ENCODE measurements at regions not wholly inside any gene's neighbourhood (a gene's known extent, or its start where the extent isn't known, plus 50 kb on each side); places are given as distances from the start of the nearest gene placed in this dataset.

GRCh38 chr1:242710847-242711246 lies 186.3 kb upstream of the PLD5 start:
- Histone ChIP-seq H3K79me2 (ENCODE audit: low read depth) (no peaks in the 10 kb centered on the region), H3K27me3 (no peaks in the 10 kb centered on the region), H3K4me3 (no peak overlapping the region), H4K20me1 (ENCODE audit: low read depth) (no peaks in the 10 kb centered on the region), H3K4me2 (no peak overlapping the region), H3K36me3 (no peaks in the 10 kb centered on the region), H3K4me1 (no peaks in the 10 kb centered on the region), H3K9me3 (ENCODE audit: low read depth) (no peaks in the 10 kb centered on the region), H2AFZ (replicated peaks) (no peak overlapping the region), H3K9ac (no peak overlapping the region), H3F3A (ENCODE audit: low read depth) (no peaks in the 10 kb centered on the region), H3K27ac (no peak overlapping the region)
- H3K27ac Mint-ChIP-seq: no peak overlapping the region
- no peak overlapping the region for H3K4me3 Mint-ChIP-seq
- no peak for DNase-seq (ENCODE audit: low spot score)
- TF ChIP-seq CTCF (IDR thresholded peaks at IDR 0.05) (no peak), EZH2 (IDR thresholded peaks at IDR 0.05) (no peak)
- peaks cover 5% of the 10 kb centered on the region for H3K4me1 Mint-ChIP-seq
- H3K36me3 Mint-ChIP-seq: no peaks in the 10 kb centered on the region
- H3K9me3 Mint-ChIP-seq: peaks cover 4% of the 10 kb centered on the region
- peaks cover 2% of the 10 kb centered on the region for H3K27me3 Mint-ChIP-seq (ENCODE audit: insufficient read depth, low read depth)

- no peak overlapping the region for H3K27ac Mint-ChIP-seq
- H3F3A ChIP-seq (ENCODE audit: low read depth): no peaks in the 10 kb centered on the region
- H3K4me1 ChIP-seq: no peaks in the 10 kb centered on the region
- no peak overlapping the region for H3K27ac ChIP-seq
- no peak for DNase-seq (ENCODE audit: low spot score)
- peaks cover 2% of the 10 kb centered on the region for H3K27me3 Mint-ChIP-seq (ENCODE audit: insufficient read depth, low read depth)
- peaks cover 5% of the 10 kb centered on the region for H3K4me1 Mint-ChIP-seq
- H3K4me2 ChIP-seq: no peak overlapping the region
- no peak for TF ChIP-seq EZH2 (IDR thresholded peaks at IDR 0.05)
- no peak for TF ChIP-seq CTCF (IDR thresholded peaks at IDR 0.05)
- no peaks in the 10 kb centered on the region for H3K9me3 ChIP-seq (ENCODE audit: low read depth)
- H3K9ac ChIP-seq: no peak overlapping the region
- H3K36me3 ChIP-seq: no peaks in the 10 kb centered on the region
- no peaks in the 10 kb centered on the region for H4K20me1 ChIP-seq (ENCODE audit: low read depth)
- no peak overlapping the region for H3K4me3 ChIP-seq
- peaks cover 4% of the 10 kb centered on the region for H3K9me3 Mint-ChIP-seq
- no peak overlapping the region for H3K4me3 Mint-ChIP-seq
- no peaks in the 10 kb centered on the region for H3K27me3 ChIP-seq
- H3K79me2 ChIP-seq (ENCODE audit: low read depth): no peaks in the 10 kb centered on the region
- no peak overlapping the region for H2AFZ ChIP-seq (replicated peaks)
- H3K36me3 Mint-ChIP-seq: no peaks in the 10 kb centered on the region
Observed at GRCh38 chr1:242710286-242710685, 185.8 kb upstream of the PLD5 start.

GRCh38 chr1:242703467-242703866 lies 179.0 kb upstream of the PLD5 start:
- H3K9me3 Mint-ChIP-seq: no peaks in the 10 kb centered on the region
- no peak overlapping the region for H3K4me3 Mint-ChIP-seq
- peaks cover 1% of the 10 kb centered on the region for H3K4me1 Mint-ChIP-seq
- no peak overlapping the region for H3K9ac ChIP-seq
- H3K4me2 ChIP-seq: no peak overlapping the region
- no peak overlapping the region for H3K4me3 ChIP-seq
- no peaks in the 10 kb centered on the region for H3K36me3 Mint-ChIP-seq
- no peak for DNase-seq (ENCODE audit: low spot score)
- no peaks in the 10 kb centered on the region for H4K20me1 ChIP-seq (ENCODE audit: low read depth)
- H3K27ac Mint-ChIP-seq: no peak overlapping the region
- TF ChIP-seq EZH2 (IDR thresholded peaks at IDR 0.05): no peak
- TF ChIP-seq EZH2phosphoT487 (IDR thresholded peaks at IDR 0.05): no peak
- no peak for TF ChIP-seq CTCF (IDR thresholded peaks at IDR 0.05)
- no peaks in the 10 kb centered on the region for H3K9me3 ChIP-seq (ENCODE audit: low read depth)
- no peaks in the 10 kb centered on the region for H3K27me3 Mint-ChIP-seq (ENCODE audit: insufficient read depth, low read depth)
- no peak overlapping the region for H2AFZ ChIP-seq (replicated peaks)
- no peaks in the 10 kb centered on the region for H3K4me1 ChIP-seq
- no peak overlapping the region for H3K27ac ChIP-seq
- no peaks in the 10 kb centered on the region for H3K36me3 ChIP-seq
- no peaks in the 10 kb centered on the region for H3K79me2 ChIP-seq (ENCODE audit: low read depth)
- no peaks in the 10 kb centered on the region for H3K27me3 ChIP-seq
- no peaks in the 10 kb centered on the region for H3F3A ChIP-seq (ENCODE audit: low read depth)

- H3K27ac ChIP-seq: no peak overlapping the region
- no peaks in the 10 kb centered on the region for H3K79me2 ChIP-seq (ENCODE audit: low read depth)
- H2AFZ ChIP-seq (replicated peaks): no peak overlapping the region
- H3K4me1 ChIP-seq: no peaks in the 10 kb centered on the region
- no peaks in the 10 kb centered on the region for H3K4me1 Mint-ChIP-seq
- H3K4me3 ChIP-seq: no peak overlapping the region
- H3K9ac ChIP-seq: no peak overlapping the region
- no peaks in the 10 kb centered on the region for H3K27me3 ChIP-seq
- H3K27me3 Mint-ChIP-seq (ENCODE audit: insufficient read depth, low read depth): no peaks in the 10 kb centered on the region
- H3K4me3 Mint-ChIP-seq: no peak overlapping the region
- no peaks in the 10 kb centered on the region for H4K20me1 ChIP-seq (ENCODE audit: low read depth)
- H3K36me3 Mint-ChIP-seq: no peaks in the 10 kb centered on the region
- DNase-seq (ENCODE audit: low spot score): no peak
- no peaks in the 10 kb centered on the region for H3F3A ChIP-seq (ENCODE audit: low read depth)
- H3K4me2 ChIP-seq: no peak overlapping the region
- no peaks in the 10 kb centered on the region for H3K9me3 ChIP-seq (ENCODE audit: low read depth)
- no peak overlapping the region for H3K27ac Mint-ChIP-seq
- peaks cover 3% of the 10 kb centered on the region for H3K9me3 Mint-ChIP-seq
- no peaks in the 10 kb centered on the region for H3K36me3 ChIP-seq
- no peak for TF ChIP-seq CTCF (IDR thresholded peaks at IDR 0.05)
- TF ChIP-seq EZH2phosphoT487 (IDR thresholded peaks at IDR 0.05): no peak
- no peak for TF ChIP-seq EZH2 (IDR thresholded peaks at IDR 0.05)
Observed at GRCh38 chr1:242692988-242693387, 168.5 kb upstream of the PLD5 start.
